DMS114 treated with DMSO at 0.1 percent for 48 hours (cell line): ENCODE measurements at regions not wholly inside any gene's neighbourhood (a gene's known extent, or its start where the extent isn't known, plus 50 kb on each side); places are given as distances from the start of the nearest gene placed in this dataset.
"Not testable (repeated sequence)": the region's sequence is repeated elsewhere in the genome, so short reads cannot be mapped to it uniquely, and the experiment has no call there.

Experiments used
- DNase-seq: peaks from one replicate; lab custom pipeline; 2025; ENCODE audit not compliant: unreplicated experiment; lab: John Stamatoyannopoulos, UW

GRCh38 chr6:88458662-88459061 lies 292.5 kb upstream of the CNR1 start:
- no peak for DNase-seq

- DNase-seq: no peak
Observed at GRCh38 chr6:88456221-88456859, 290.2 kb upstream of the CNR1 start.

GRCh38 chr6:88455317-88455716 lies 289.2 kb upstream of the CNR1 start:
- no peak for DNase-seq

- no peak for DNase-seq
Observed at GRCh38 chr6:88454658-88455057, 288.5 kb upstream of the CNR1 start.

- DNase-seq: no peak
Observed at GRCh38 chr6:88449770-88450169, 283.6 kb upstream of the CNR1 start.

- DNase-seq: no peak
Observed at GRCh38 chr6:88445188-88445965, 279.2 kb upstream of the CNR1 start.

GRCh38 chr6:88443554-88443953 lies 277.4 kb upstream of the CNR1 start:
- DNase-seq: no peak

GRCh38 chr6:88442737-88443136 lies 276.6 kb upstream of the CNR1 start:
- no peak for DNase-seq

GRCh38 chr6:88441346-88441745 lies 275.2 kb upstream of the CNR1 start:
- DNase-seq: no peak

GRCh38 chr6:88428068-88428467 lies 261.9 kb upstream of the CNR1 start:
- no peak for DNase-seq

GRCh38 chr6:88426005-88426404 lies 259.9 kb upstream of the CNR1 start:
- no peak for DNase-seq

GRCh38 chr6:88422831-88423230 lies 256.7 kb upstream of the CNR1 start:
- DNase-seq: no peak

GRCh38 chr6:88420967-88421488 lies 254.9 kb upstream of the CNR1 start:
- peak; percentile 3 for DNase-seq

GRCh38 chr6:88418921-88419810 lies 253.0 kb upstream of the CNR1 start:
- DNase-seq: not testable (repeated sequence)

GRCh38 chr6:88417361-88417760 lies 251.2 kb upstream of the CNR1 start:
- DNase-seq: not testable (repeated sequence)

- DNase-seq: no peak
Observed at GRCh38 chr6:88413459-88413858, 247.3 kb upstream of the CNR1 start.

- not testable (repeated sequence) for DNase-seq
Observed at GRCh38 chr6:88408355-88408754, 242.2 kb upstream of the CNR1 start.

- not testable (repeated sequence) for DNase-seq
Observed at GRCh38 chr6:88406674-88407073, 240.5 kb upstream of the CNR1 start.

GRCh38 chr6:88403486-88403885 lies 237.3 kb upstream of the CNR1 start:
- DNase-seq: no peak

- no peak for DNase-seq
Observed at GRCh38 chr6:88402909-88403308, 236.8 kb upstream of the CNR1 start.

GRCh38 chr6:88390998-88391397 lies 224.9 kb upstream of the CNR1 start:
- DNase-seq: not testable (repeated sequence)
